ENCODE measurements at regions not wholly inside any gene's neighbourhood (a gene's known extent, or its start where the extent isn't known, plus 50 kb on each side); places are given as distances from the start of the nearest gene placed in this dataset.
A peak's percentile ranks its signal among the peaks of the same experiment; 100 is the strongest.

- TF ChIP-seq ZNF70 (CRISPR knock-in tag; IDR thresholded peaks at IDR 0.05): no peak
- no peak for TF ChIP-seq CSDC2 (CRISPR knock-in tag; IDR thresholded peaks at IDR 0.05)
- no peak for TF ChIP-seq TSHZ2 (CRISPR knock-in tag; IDR thresholded peaks at IDR 0.05)
- TF ChIP-seq POU6F1 (CRISPR knock-in tag; IDR thresholded peaks at IDR 0.05; ENCODE audit: borderline replicate concordance, low read depth): no peak
- no peak for TF ChIP-seq ZFP30 (CRISPR knock-in tag; IDR thresholded peaks at IDR 0.05)
- TF ChIP-seq CREB5 (CRISPR knock-in tag; IDR thresholded peaks at IDR 0.05; ENCODE audit: low read depth): no peak
- TF ChIP-seq ZNF8 (CRISPR knock-in tag; IDR thresholded peaks at IDR 0.05): no peak
- TF ChIP-seq ISL1 (CRISPR knock-in tag; IDR thresholded peaks at IDR 0.05): no peak
- no peak for TF ChIP-seq OSR1 (CRISPR knock-in tag; IDR thresholded peaks at IDR 0.05)
- TF ChIP-seq ZC3H10 (CRISPR knock-in tag; IDR thresholded peaks at IDR 0.05): no peak
- TF ChIP-seq ZFP3 (CRISPR knock-in tag; IDR thresholded peaks at IDR 0.05): no peak
- no peak for TF ChIP-seq TCF4 (CRISPR knock-in tag; IDR thresholded peaks at IDR 0.05; ENCODE audit: borderline replicate concordance)
- no peak for TF ChIP-seq RARB (CRISPR knock-in tag; IDR thresholded peaks at IDR 0.05)
- ATAC-seq: peak; percentile 26
These were observed 173.4 kb upstream of the CADPS start for GRCh38 chr3:63048367-63049326.

- peak; percentile 53 for ATAC-seq
- no peak for TF ChIP-seq CSDC2 (CRISPR knock-in tag; IDR thresholded peaks at IDR 0.05)
- TF ChIP-seq ZFP3 (CRISPR knock-in tag; IDR thresholded peaks at IDR 0.05): no peak
- TF ChIP-seq ESRRG (CRISPR knock-in tag; IDR thresholded peaks at IDR 0.05): no peak
- no peak for TF ChIP-seq ZNF8 (CRISPR knock-in tag; IDR thresholded peaks at IDR 0.05)
- no peak for TF ChIP-seq GLIS3 (CRISPR knock-in tag; IDR thresholded peaks at IDR 0.05)
- TF ChIP-seq TOX (CRISPR knock-in tag; IDR thresholded peaks at IDR 0.05; ENCODE audit: borderline replicate concordance): no peak
- no peak for TF ChIP-seq PATZ1 (CRISPR knock-in tag; IDR thresholded peaks at IDR 0.05; ENCODE audit: borderline replicate concordance)
- TF ChIP-seq CREB5 (CRISPR knock-in tag; IDR thresholded peaks at IDR 0.05; ENCODE audit: low read depth): no peak
- TF ChIP-seq ZC3H10 (CRISPR knock-in tag; IDR thresholded peaks at IDR 0.05): no peak
- TF ChIP-seq CSRNP3 (CRISPR knock-in tag; IDR thresholded peaks at IDR 0.05): no peak
- no peak for TF ChIP-seq ISL1 (CRISPR knock-in tag; IDR thresholded peaks at IDR 0.05)
- no peak for TF ChIP-seq RARB (CRISPR knock-in tag; IDR thresholded peaks at IDR 0.05)
- TF ChIP-seq PPARA (CRISPR knock-in tag; IDR thresholded peaks at IDR 0.05; ENCODE audit: borderline replicate concordance): no peak
- no peak for TF ChIP-seq OSR1 (CRISPR knock-in tag; IDR thresholded peaks at IDR 0.05)
These were observed 175.4 kb upstream of the CADPS start for GRCh38 chr3:63050548-63051177.
